ENCODE measurements at regions not wholly inside any gene's neighbourhood (a gene's known extent, or its start where the extent isn't known, plus 50 kb on each side); places are given as distances from the start of the nearest gene placed in this dataset.

DNA sequence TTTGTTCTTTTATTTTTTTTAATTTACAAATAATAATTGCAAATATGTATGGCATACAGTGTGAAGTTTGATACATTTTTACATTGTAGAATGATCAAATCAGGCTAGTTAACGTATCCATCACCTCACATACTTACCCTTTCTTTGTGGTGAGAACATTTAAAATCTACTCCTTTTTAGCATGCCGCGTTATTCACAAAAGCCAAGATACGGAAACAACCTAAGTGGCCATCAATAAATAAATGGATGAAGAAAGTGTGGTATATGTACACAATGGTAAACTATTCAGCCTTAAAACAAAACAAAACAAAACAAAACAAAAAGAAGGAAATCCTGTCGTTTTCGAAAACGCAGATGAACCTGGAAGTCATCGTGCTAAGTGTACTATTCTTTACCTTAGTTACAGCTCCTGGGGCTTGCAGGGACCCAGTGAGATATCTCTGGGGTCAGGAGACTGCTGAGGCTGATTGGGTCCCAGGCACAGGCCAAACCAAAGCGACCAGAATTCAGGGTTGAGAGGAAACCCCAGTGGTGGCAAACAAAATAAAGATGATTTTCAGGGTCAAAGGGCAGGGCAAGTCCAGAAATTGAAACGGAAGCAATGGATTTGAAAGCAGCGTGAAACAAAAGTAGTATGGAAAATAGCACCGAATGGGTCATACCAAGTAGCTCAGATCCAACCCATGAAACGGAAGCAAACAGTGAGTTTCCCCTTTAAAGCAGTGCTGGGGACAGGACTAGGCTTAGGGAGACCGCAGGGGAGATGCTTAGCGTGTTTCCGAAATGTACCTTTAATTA lies 188.2 kb downstream of the PLPP3 start (continued):
- TF ChIP-seq HMGXB4 (CRISPR knock-in tag; IDR thresholded peaks at IDR 0.05), result no peak
- TF ChIP-seq, protein P1, sequence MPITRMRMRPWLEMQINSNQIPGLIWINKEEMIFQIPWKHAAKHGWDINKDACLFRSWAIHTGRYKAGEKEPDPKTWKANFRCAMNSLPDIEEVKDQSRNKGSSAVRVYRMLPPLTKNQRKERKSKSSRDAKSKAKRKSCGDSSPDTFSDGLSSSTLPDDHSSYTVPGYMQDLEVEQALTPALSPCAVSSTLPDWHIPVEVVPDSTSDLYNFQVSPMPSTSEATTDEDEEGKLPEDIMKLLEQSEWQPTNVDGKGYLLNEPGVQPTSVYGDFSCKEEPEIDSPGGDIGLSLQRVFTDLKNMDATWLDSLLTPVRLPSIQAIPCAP (CRISPR knock-in tag; IDR thresholded peaks at IDR 0.05), result no peak
- TF ChIP-seq ZNF263 (CRISPR knock-in tag; IDR thresholded peaks at IDR 0.05; ENCODE audit: low read depth), result no peak
- no peak for TF ChIP-seq HMGA2 (CRISPR knock-in tag; IDR thresholded peaks at IDR 0.05)

GRCh38 chr1:56390232-56390867 lies 189.0 kb downstream of the PLPP3 start:
- H3K36me3 Mint-ChIP-seq, result no peaks in the 10 kb centered on the region
- no peaks in the 10 kb centered on the region for H3K27me3 Mint-ChIP-seq (ENCODE audit: low read depth)
- H3K9me3 Mint-ChIP-seq, result peaks cover 10% of the 10 kb centered on the region
- ChIA-PET POLR2A (interaction anchor here (0.8 kb wide), 1 partner anchor 189 kb away, joined by 3 read pairs; the partner anchor contains the start of gene PLPP3), CTCF (interaction anchor here (0.6 kb wide), 1 partner anchor 216 kb away, joined by 3 read pairs; no protein-coding TSS in a partner anchor)
- 0 out of 2 replicates have a peak overlapping the region, but pooled peaks have one; percentile 21 for H3K27ac Mint-ChIP-seq
- ATAC-seq, result peak; percentile 83
- peak; percentile 47 for DNase-seq (ENCODE audit: low spot score)
- TF ChIP-seq PRDM15 (CRISPR knock-in tag; IDR thresholded peaks at IDR 0.05), result peak; percentile 93
- no peak for TF ChIP-seq ZNF532 (CRISPR knock-in tag; IDR thresholded peaks at IDR 0.05; ENCODE audit: borderline replicate concordance)
- peak overlapping the region; percentile 60 for H3K4me3 Mint-ChIP-seq
- peaks cover 34% of the 10 kb centered on the region for H3K4me1 Mint-ChIP-seq

GRCh38 chr1:56389813-56390212 lies 189.6 kb downstream of the PLPP3 start:
- ATAC-seq, result peak; percentile 19
- no peaks in the 10 kb centered on the region for H3K27me3 Mint-ChIP-seq (ENCODE audit: low read depth)
- no peak for DNase-seq (ENCODE audit: low spot score)
- no peaks in the 10 kb centered on the region for H3K36me3 Mint-ChIP-seq
- H3K4me3 Mint-ChIP-seq, result peak overlapping the region; percentile 60; the same call in 1 of the 2 replicates
- ChIA-PET CTCF (no interaction called here), POLR2A (interaction anchor here (0.8 kb wide), 1 partner anchor 190 kb away, joined by 3 read pairs; the partner anchor contains the start of gene PLPP3)
- no peak overlapping the region for H3K27ac Mint-ChIP-seq
- H3K4me1 Mint-ChIP-seq, result peaks cover 33% of the 10 kb centered on the region
- TF ChIP-seq IRF2 (CRISPR knock-in tag; IDR thresholded peaks at IDR 0.05; ENCODE audit: borderline replicate concordance, low read depth) (no peak), NFYB (CRISPR knock-in tag; conservative IDR thresholded peaks at IDR 0.05; ENCODE audit: low read depth) (no peak), SOX15 (CRISPR knock-in tag; IDR thresholded peaks at IDR 0.05) (no peak), ZSCAN18 (CRISPR knock-in tag; IDR thresholded peaks at IDR 0.05) (no peak), ZNF263 (CRISPR knock-in tag; IDR thresholded peaks at IDR 0.05; ENCODE audit: low read depth) (no peak), ESRRA (CRISPR knock-in tag; IDR thresholded peaks at IDR 0.05; ENCODE audit: borderline replicate concordance) (no peak), ATF1 (CRISPR knock-in tag; IDR thresholded peaks at IDR 0.05) (no peak), GRHL2 (CRISPR knock-in tag; IDR thresholded peaks at IDR 0.05; ENCODE audit: insufficient replicate concordance, severe bottlenecking) (no peak), TCF7 (CRISPR knock-in tag; IDR thresholded peaks at IDR 0.05; ENCODE audit: low read depth) (no peak)
- TF ChIP-seq, protein P2, sequence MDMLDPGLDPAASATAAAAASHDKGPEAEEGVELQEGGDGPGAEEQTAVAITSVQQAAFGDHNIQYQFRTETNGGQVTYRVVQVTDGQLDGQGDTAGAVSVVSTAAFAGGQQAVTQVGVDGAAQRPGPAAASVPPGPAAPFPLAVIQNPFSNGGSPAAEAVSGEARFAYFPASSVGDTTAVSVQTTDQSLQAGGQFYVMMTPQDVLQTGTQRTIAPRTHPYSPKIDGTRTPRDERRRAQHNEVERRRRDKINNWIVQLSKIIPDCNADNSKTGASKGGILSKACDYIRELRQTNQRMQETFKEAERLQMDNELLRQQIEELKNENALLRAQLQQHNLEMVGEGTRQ (CRISPR knock-in tag; IDR thresholded peaks at IDR 0.05), result no peak
- TF ChIP-seq, protein P3, sequence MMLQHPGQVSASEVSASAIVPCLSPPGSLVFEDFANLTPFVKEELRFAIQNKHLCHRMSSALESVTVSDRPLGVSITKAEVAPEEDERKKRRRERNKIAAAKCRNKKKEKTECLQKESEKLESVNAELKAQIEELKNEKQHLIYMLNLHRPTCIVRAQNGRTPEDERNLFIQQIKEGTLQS (CRISPR knock-in tag; conservative IDR thresholded peaks at IDR 0.05), result no peak
- H3K9me3 Mint-ChIP-seq, result peaks cover 10% of the 10 kb centered on the region
